IMR-90 (cell line): ENCODE measurements at regions not wholly inside any gene's neighbourhood (a gene's known extent, or its start where the extent isn't known, plus 50 kb on each side); places are given as distances from the start of the nearest gene placed in this dataset.

Experiments
- ATAC-seq: fragments of 200-7000 bp; cut with Tn5 transposase; 2 replicates; pipeline ENCODE4 v1.9.1; 2020; ENCODE audit warnings: low read depth, mild to moderate bottlenecking, moderate library complexity
- BruUV-seq: library from RNA; stranded (reverse); fragments of 400-500 nt; replicated peaks from 2 replicates; lab custom pipeline; 2021; lab: Mats Ljungman, UMichigan
- CTCF ChIA-PET: fragments of 300-600 bp; formaldehyde crosslinking; extraction: SDS; loops from one replicate; lab custom pipeline; 2021; ENCODE audit warnings: antibody characterized with exemption; lab: Yijun Ruan, JAX
- POLR2A ChIA-PET: fragments of 300-600 bp; sonication (Branson Sonifier 250); formaldehyde crosslinking; loops from one replicate; lab custom pipeline; 2022; ENCODE audit warnings: antibody characterized with exemption; ENCODE audit not compliant: unreplicated experiment; lab: Charles Lee
- DNase-seq: peaks from one replicate; pipeline ENCODE4 v3.0.0; 2013
- H2AFZ ChIP-seq: replicated peaks from 2 replicates; pipeline ENCODE3; 2013; ENCODE audit warnings: low read length, mild to moderate bottlenecking; ENCODE audit not compliant: poor library complexity
- H2AK5ac ChIP-seq: 2 replicates; pipeline ENCODE4 v1.6.1; 2013; ENCODE audit warnings: low read depth, low read length, inconsistent platforms
- H2AK9ac ChIP-seq: replicated peaks from 2 replicates; pipeline ENCODE3; 2013; ENCODE audit warnings: mild to moderate bottlenecking, low read depth, low read length, moderate library complexity; ENCODE audit not compliant: poor library complexity
- H2BK120ac ChIP-seq: 2 replicates; pipeline ENCODE4 v1.6.1; 2013; ENCODE audit warnings: low read depth, low read length, inconsistent platforms
- H2BK15ac ChIP-seq: 3 replicates; pipeline ENCODE4 v1.6.1; 2013; ENCODE audit warnings: low read depth, low read length, inconsistent platforms
- H2BK20ac ChIP-seq: 2 replicates; pipeline ENCODE4 v1.6.1; 2013; ENCODE audit warnings: low read depth, mild to moderate bottlenecking, inconsistent platforms, low read length, moderate library complexity
- H2BK5ac ChIP-seq: 2 replicates; pipeline ENCODE4 v1.6.1; 2013; ENCODE audit warnings: mild to moderate bottlenecking, low read depth, low read length, inconsistent platforms; ENCODE audit not compliant: poor library complexity, severe bottlenecking
- H3K14ac ChIP-seq: replicated peaks from 2 replicates; pipeline ENCODE4 v1.6.1; 2013; ENCODE audit warnings: low read depth, low read length, inconsistent platforms
- H3K18ac ChIP-seq: 2 replicates; pipeline ENCODE4 v1.6.1; 2013; ENCODE audit warnings: low read depth, low read length, control low read depth
- H3K23ac ChIP-seq: 2 replicates; pipeline ENCODE4 v1.6.1; 2013; ENCODE audit warnings: low read depth, low read length, inconsistent platforms
- H3K27ac ChIP-seq: 2 replicates; pipeline ENCODE4 v1.5.1; 2013; ENCODE audit warnings: mild to moderate bottlenecking, control low read depth, low read length; ENCODE audit not compliant: insufficient read depth
- H3K27me3 ChIP-seq: 2 replicates; pipeline ENCODE4 v1.6.1; 2013; ENCODE audit warnings: low read length; ENCODE audit not compliant: control insufficient read depth, insufficient read depth
- H3K36me3 ChIP-seq: 2 replicates; pipeline ENCODE4 v1.6.1; 2013; ENCODE audit warnings: low read length, mixed read lengths; ENCODE audit not compliant: control insufficient read depth, insufficient read depth
- H3K4ac ChIP-seq: 2 replicates; pipeline ENCODE4 v1.6.1; 2013; ENCODE audit warnings: low read depth, low read length, inconsistent platforms
- H3K4me1 ChIP-seq: 2 replicates; pipeline ENCODE4 v1.6.1; 2013; ENCODE audit warnings: low read length, mixed read lengths; ENCODE audit not compliant: control insufficient read depth, insufficient read depth
- H3K4me2 ChIP-seq: 2 replicates; pipeline ENCODE4 v1.6.1; 2013; ENCODE audit warnings: low read depth, mild to moderate bottlenecking, control low read depth, low read length, moderate library complexity
- H3K4me3 ChIP-seq: 2 replicates; pipeline ENCODE4 v1.5.1; 2013; ENCODE audit warnings: low read depth, mild to moderate bottlenecking, control low read depth, low read length, moderate library complexity; ENCODE audit not compliant: insufficient read depth
- H3K56ac ChIP-seq: 2 replicates; pipeline ENCODE4 v1.6.1; 2013; ENCODE audit warnings: low read length, inconsistent platforms; ENCODE audit not compliant: insufficient read depth; ENCODE audit errors: extremely low read depth
- H3K79me1 ChIP-seq, 2 experiments: 2 replicates each; pipeline ENCODE4 v1.6.1; 2013; ENCODE audit warnings: low read length in 2 of 2, inconsistent platforms in 1 of 2, low read depth in 1 of 2
- H3K9ac ChIP-seq: 2 replicates; pipeline ENCODE4 v1.6.1; 2013; ENCODE audit warnings: low read depth, low read length, control low read depth
- H3K9me1 ChIP-seq: 2 replicates; pipeline ENCODE4 v1.6.1; 2013; ENCODE audit warnings: low read length, inconsistent platforms; ENCODE audit not compliant: insufficient read depth
- H3K9me3 ChIP-seq: 2 replicates; pipeline ENCODE4 v1.6.1; 2013; ENCODE audit warnings: low read length; ENCODE audit not compliant: control insufficient read depth, insufficient read depth
- H4K20me1 ChIP-seq: 2 replicates; pipeline ENCODE4 v1.6.1; 2013; ENCODE audit warnings: low read length, inconsistent platforms; ENCODE audit not compliant: insufficient read depth
- H4K5ac ChIP-seq: 2 replicates; pipeline ENCODE4 v1.6.1; 2013; ENCODE audit warnings: mild to moderate bottlenecking, low read depth, low read length, control low read depth
- H4K8ac ChIP-seq, 2 experiments: 2 replicates each; pipeline ENCODE4 v1.6.1; 2013; ENCODE audit warnings: low read depth in 2 of 2, low read length in 2 of 2, control low read depth in 1 of 2, inconsistent platforms in 1 of 2
- H4K91ac ChIP-seq: 2 replicates; pipeline ENCODE4 v1.6.1; 2013; ENCODE audit warnings: low read depth, low read length, inconsistent platforms; ENCODE audit not compliant: insufficient read depth
- RAD21 ChIP-seq: IDR thresholded peaks from 2 replicates; pipeline ENCODE4 v1.6.1; 2012; ENCODE audit warnings: low read length, improper control_type of control experiment
- RFX5 ChIP-seq: IDR thresholded peaks from 2 replicates; pipeline ENCODE4 v1.8.0; 2012; ENCODE audit warnings: low read depth, mild to moderate bottlenecking, low read length, moderate library complexity
- dilution Hi-C: fragments of 300-500 bp; cut with HindIII; formaldehyde crosslinking; loops from one replicate; pipeline ENCODE4 v1.14.3; 2018; ENCODE audit warnings: low sequenced_read_pairs; ENCODE audit not compliant: unreplicated experiment
- in situ Hi-C: fragments of 300-500 bp; cut with MboI; formaldehyde crosslinking; loops from 3 replicates; pipeline ENCODE4 v1.14.3; 2019; ENCODE audit warnings: low sequenced_read_pairs, inconsistent platforms, mixed read lengths
- intact Hi-C: fragments of 100-400 bp; cut with micrococcal nuclease; formaldehyde crosslinking; loops from 2 replicates; pipeline ENCODE4 v1.10.0; 2022
- TF ChIP-seq, protein P1 (sequence below): fragments of 150-350 bp; IDR thresholded peaks from 2 replicates; pipeline ENCODE4 v1.6.1; 2017; ENCODE audit warnings: mild to moderate bottlenecking, antibody characterized with exemption, low read length, low read depth

DNA sequence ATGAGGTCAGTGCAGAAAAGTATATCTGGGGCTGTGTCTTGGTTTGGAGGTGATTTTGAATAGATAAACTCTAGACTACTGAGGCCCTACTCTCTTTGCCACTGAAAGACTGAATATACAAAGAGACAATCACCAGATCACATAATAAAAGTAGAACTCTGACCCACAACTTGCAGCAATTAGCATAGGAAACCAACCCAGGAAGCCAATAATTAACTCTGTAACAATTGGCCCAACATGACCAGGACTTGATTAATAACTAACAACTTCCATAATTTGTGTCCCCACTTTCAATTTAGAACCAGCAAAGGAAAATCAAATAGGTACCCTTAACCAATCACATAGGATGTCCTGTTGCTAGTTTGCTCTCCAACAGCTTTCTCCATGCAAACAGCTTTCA is 1104.9 kb upstream of the CELF4 start:
- Histone ChIP-seq H3K18ac (no peak overlapping the region), H3K36me3 (no peaks in the 10 kb centered on the region), H3K56ac (no peak overlapping the region), H4K91ac (no peak overlapping the region), H2AK9ac (no peak overlapping the region), H2BK15ac (no peak overlapping the region), H3K79me1 (no peaks in the 10 kb centered on the region), H2BK120ac (no peak overlapping the region), H3K9me3 (peaks cover 2% of the 10 kb centered on the region; the same call in 1 of the 2 replicates), H2BK20ac (no peak overlapping the region), H4K20me1 (no peaks in the 10 kb centered on the region), H3K4ac (no peak overlapping the region), H3K27ac (no peak overlapping the region), H3K4me2 (no peak overlapping the region), H3K9me1 (no peaks in the 10 kb centered on the region), H3K9ac (no peak overlapping the region), H3K14ac (no peak overlapping the region), H3K4me1 (no peaks in the 10 kb centered on the region), H2AFZ (no peak overlapping the region), H2BK5ac (no peak overlapping the region), H3K27me3 (no peaks in the 10 kb centered on the region), H3K4me3 (no peak overlapping the region), H4K8ac (no peak overlapping the region), H4K5ac (no peak overlapping the region), H3K23ac (no peak overlapping the region), H2AK5ac (no peak overlapping the region)
- TF ChIP-seq RFX5 (no peak), RAD21 (no peak)
- TF ChIP-seq, protein P1, sequence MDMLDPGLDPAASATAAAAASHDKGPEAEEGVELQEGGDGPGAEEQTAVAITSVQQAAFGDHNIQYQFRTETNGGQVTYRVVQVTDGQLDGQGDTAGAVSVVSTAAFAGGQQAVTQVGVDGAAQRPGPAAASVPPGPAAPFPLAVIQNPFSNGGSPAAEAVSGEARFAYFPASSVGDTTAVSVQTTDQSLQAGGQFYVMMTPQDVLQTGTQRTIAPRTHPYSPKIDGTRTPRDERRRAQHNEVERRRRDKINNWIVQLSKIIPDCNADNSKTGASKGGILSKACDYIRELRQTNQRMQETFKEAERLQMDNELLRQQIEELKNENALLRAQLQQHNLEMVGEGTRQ, result no peak
- ATAC-seq, result no peak
- ChIA-PET POLR2A (no interaction called here), CTCF (no interaction called here)
- intact Hi-C loops, result no loop called here
- dilution Hi-C loops, result no loop called here
- in situ Hi-C loops, result no loop called here
- DNase-seq, result no peak
- BruUV-seq, result no TSS peak
